A673 (cell line): ENCODE measurements at regions not wholly inside any gene's neighbourhood (a gene's known extent, or its start where the extent isn't known, plus 50 kb on each side); places are given as distances from the start of the nearest gene placed in this dataset.

Source experiments
- EZH2 ChIP-seq: fragments of 200-600 bp; sonication (generic); IDR thresholded peaks from 2 replicates; pipeline ENCODE4 v1.6.1; 2017; ENCODE audit warnings: borderline replicate concordance, low read depth, mild to moderate bottlenecking, mixed read lengths, antibody characterized with exemption, low read length; ENCODE audit not compliant: poor library complexity, severe bottlenecking
- TF ChIP-seq, protein P1 (sequence below): fragments of 300-800, 200-600 bp; sonication (generic); conservative IDR thresholded peaks from 2 replicates; pipeline ENCODE4 v1.5.1; 2017; ENCODE audit warnings: low read depth, mild to moderate bottlenecking, antibody characterized with exemption, low read length, moderate library complexity, mixed read lengths

- TF ChIP-seq, protein P1, sequence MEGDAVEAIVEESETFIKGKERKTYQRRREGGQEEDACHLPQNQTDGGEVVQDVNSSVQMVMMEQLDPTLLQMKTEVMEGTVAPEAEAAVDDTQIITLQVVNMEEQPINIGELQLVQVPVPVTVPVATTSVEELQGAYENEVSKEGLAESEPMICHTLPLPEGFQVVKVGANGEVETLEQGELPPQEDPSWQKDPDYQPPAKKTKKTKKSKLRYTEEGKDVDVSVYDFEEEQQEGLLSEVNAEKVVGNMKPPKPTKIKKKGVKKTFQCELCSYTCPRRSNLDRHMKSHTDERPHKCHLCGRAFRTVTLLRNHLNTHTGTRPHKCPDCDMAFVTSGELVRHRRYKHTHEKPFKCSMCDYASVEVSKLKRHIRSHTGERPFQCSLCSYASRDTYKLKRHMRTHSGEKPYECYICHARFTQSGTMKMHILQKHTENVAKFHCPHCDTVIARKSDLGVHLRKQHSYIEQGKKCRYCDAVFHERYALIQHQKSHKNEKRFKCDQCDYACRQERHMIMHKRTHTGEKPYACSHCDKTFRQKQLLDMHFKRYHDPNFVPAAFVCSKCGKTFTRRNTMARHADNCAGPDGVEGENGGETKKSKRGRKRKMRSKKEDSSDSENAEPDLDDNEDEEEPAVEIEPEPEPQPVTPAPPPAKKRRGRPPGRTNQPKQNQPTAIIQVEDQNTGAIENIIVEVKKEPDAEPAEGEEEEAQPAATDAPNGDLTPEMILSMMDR: no peak
- no peak for TF ChIP-seq EZH2
Measured at GRCh38 chr6:154602708-154603107, 92.2 kb upstream of the CNKSR3 start.
